ENCODE measurements at regions not wholly inside any gene's neighbourhood (a gene's known extent, or its start where the extent isn't known, plus 50 kb on each side); places are given as distances from the start of the nearest gene placed in this dataset.

GRCh38 chr3:59451800-59452746, 402.2 kb upstream of the CFAP20DC start:
- intact Hi-C loops (cut with micrococcal nuclease): loop anchor here (1.0 to 10.0 kb wide), 7 partner anchors 18 to 1803 kb away; partner anchors contain the start of gene FHIT

GRCh38 chr3:59450946-59451763, 401.3 kb upstream of the CFAP20DC start:
- intact Hi-C loops (cut with micrococcal nuclease): loop anchor here (1.0 to 10.0 kb wide), 7 partner anchors 19 to 1804 kb away; partner anchors contain the start of gene FHIT

- intact Hi-C loops (cut with micrococcal nuclease): loop anchor here (2.0 to 10.0 kb wide), 5 partner anchors 30 to 1804 kb away; partner anchors contain the start of gene FHIT
Measured at GRCh38 chr3:59450437-59450836, 400.6 kb upstream of the CFAP20DC start.

GRCh38 chr3:59446775-59447465, 397.1 kb upstream of the CFAP20DC start:
- intact Hi-C loops (cut with micrococcal nuclease): no loop called here

- intact Hi-C loops (cut with micrococcal nuclease): loop anchor here (1.0 to 5.0 kb wide), 2 partner anchors 20 to 37 kb away; no protein-coding TSS in a partner anchor
Measured at GRCh38 chr3:59444676-59445075, 394.9 kb upstream of the CFAP20DC start.

GRCh38 chr3:59444294-59444671, 394.5 kb upstream of the CFAP20DC start:
- intact Hi-C loops (cut with micrococcal nuclease): loop anchor here (1.0 to 5.0 kb wide), 2 partner anchors 20 to 37 kb away; no protein-coding TSS in a partner anchor

- intact Hi-C loops (cut with micrococcal nuclease): loop anchor here (1.0 to 5.0 kb wide), 2 partner anchors 19 to 36 kb away; no protein-coding TSS in a partner anchor
Measured at GRCh38 chr3:59443618-59444293, 393.9 kb upstream of the CFAP20DC start.

GRCh38 chr3:59442046-59442445, 392.2 kb upstream of the CFAP20DC start:
- intact Hi-C loops (cut with micrococcal nuclease): loop anchor here (5.0 kb wide), 1 partner anchor 35 kb away; no protein-coding TSS in a partner anchor

- intact Hi-C loops (cut with micrococcal nuclease): loop anchor here (5.0 kb wide), 1 partner anchor 33 kb away; no protein-coding TSS in a partner anchor
Measured at GRCh38 chr3:59440285-59441028, 390.6 kb upstream of the CFAP20DC start.

- intact Hi-C loops (cut with micrococcal nuclease): no loop called here
Measured at GRCh38 chr3:59438492-59438891, 388.7 kb upstream of the CFAP20DC start.

GRCh38 chr3:59436164-59436958, 386.5 kb upstream of the CFAP20DC start:
- intact Hi-C loops (cut with micrococcal nuclease): no loop called here

- intact Hi-C loops (cut with micrococcal nuclease): no loop called here
Measured at GRCh38 chr3:59433546-59433945, 383.7 kb upstream of the CFAP20DC start.

- intact Hi-C loops (cut with micrococcal nuclease): no loop called here
Measured at GRCh38 chr3:59432665-59433064, 382.8 kb upstream of the CFAP20DC start.

- intact Hi-C loops (cut with micrococcal nuclease): no loop called here
Measured at GRCh38 chr3:59430341-59430740, 380.5 kb upstream of the CFAP20DC start.

GRCh38 chr3:59429198-59429597, 379.4 kb upstream of the CFAP20DC start:
- intact Hi-C loops (cut with micrococcal nuclease): no loop called here

- intact Hi-C loops (cut with micrococcal nuclease): loop anchor here (1.0 kb wide), 1 partner anchor 24 kb away; no protein-coding TSS in a partner anchor
Measured at GRCh38 chr3:59426821-59427565, 377.2 kb upstream of the CFAP20DC start.

GRCh38 chr3:59425942-59426341, 376.1 kb upstream of the CFAP20DC start:
- intact Hi-C loops (cut with micrococcal nuclease): no loop called here

- intact Hi-C loops (cut with micrococcal nuclease): no loop called here
Measured at GRCh38 chr3:59425371-59425770, 375.5 kb upstream of the CFAP20DC start.
